Breast epithelium (tissue), 4 donors: ENCODE measurements at regions not wholly inside any gene's neighbourhood (a gene's known extent, or its start where the extent isn't known, plus 50 kb on each side); places are given as distances from the start of the nearest gene placed in this dataset.

Experiments
- DNase-seq, 2 donors: peaks; one replicate each; pipeline ENCODE4 v3.0.0-alpha.2; 2019; ENCODE audit warnings: low spot score in 2 of 2
- H3K27ac ChIP-seq, 2 donors: fragments of 200-600 bp; sonication (generic) in 1 of 2; one replicate each; pipeline ENCODE4 v1.5.1; 2016 to 2019; ENCODE audit warnings: mild to moderate bottlenecking in 1 of 2
- H3K27me3 ChIP-seq, 2 donors: fragments of 200-600 bp; sonication (generic) in 1 of 2; one replicate each; pipeline versions ENCODE4 v1.5.1 to v1.6.0; 2017 to 2019; ENCODE audit warnings: control low read depth in 1 of 2, mild to moderate bottlenecking in 1 of 2
- H3K36me3 ChIP-seq: fragments of 200-600 bp; one replicate; pipeline ENCODE4 v1.5.1; 2019
- H3K4me1 ChIP-seq, 2 donors: fragments of 200-600 bp; sonication (generic); one replicate each; pipeline ENCODE4 v1.5.1; 2016 to 2019; ENCODE audit warnings: control low read depth in 1 of 2
- H3K4me3 ChIP-seq, 3 donors: fragments of 200-600 bp; sonication (generic); 1 replicate in 2 of 3; 2 replicates in 1 of 3; pipeline ENCODE4 v1.5.1; 2016 to 2019; ENCODE audit warnings: mild to moderate bottlenecking in 3 of 3, moderate library complexity in 2 of 3
- H3K9me3 ChIP-seq, 2 donors: fragments of 200-600 bp; sonication (generic) in 1 of 2; one replicate each; pipeline ENCODE4 v1.5.1; 2016 to 2019; ENCODE audit warnings: control low read depth in 1 of 2
- CTCF ChIP-seq, 3 donors: fragments of 450-650 bp; IDR thresholded peaks; one replicate each; pipeline ENCODE4 v1.5.1; 2016 to 2017; ENCODE audit warnings: antibody characterized with exemption in 3 of 3, mild to moderate bottlenecking in 3 of 3, moderate library complexity in 3 of 3
- POLR2A ChIP-seq: fragments of 450-650 bp; IDR thresholded peaks from one replicate; pipeline ENCODE4 v1.6.1; 2016; ENCODE audit warnings: antibody characterized with exemption, mild to moderate bottlenecking, moderate library complexity
- POLR2AphosphoS5 ChIP-seq, 3 donors: sonication (generic); formaldehyde crosslinking; IDR thresholded peaks; one replicate each; pipeline ENCODE4 v1.6.1; 2017; ENCODE audit warnings: antibody characterized with exemption in 3 of 3
- intact Hi-C: fragments of 100-400 bp; cut with DNase I; formaldehyde crosslinking; loops from one replicate; pipeline ENCODE4 v1.15.1; 2023; ENCODE audit warnings: low total_unique reads

GRCh38 chr1:8201331-8201861, 116.5 kb upstream of the SLC45A1 start:
- Histone ChIP-seq H3K4me3 (no peak overlapping the region), H3K36me3 (no peaks in the 10 kb centered on the region), H3K9me3 (no peaks in the 10 kb centered on the region), H3K27me3 (no peaks in the 10 kb centered on the region), H3K27ac (peak overlapping the region; percentile 90), H3K4me1 (peaks cover 13 to 18% of the 10 kb centered on the region in 2 donors)
- intact Hi-C loops, result no loop called here
- no peak for DNase-seq
- TF ChIP-seq POLR2AphosphoS5 (IDR thresholded peaks at IDR 0.05) (no peak), POLR2A (no peak), CTCF (IDR thresholded peaks at IDR 0.05) (no peak)

- H3K4me3 ChIP-seq, result no peak overlapping the region
- no peaks in the 10 kb centered on the region for H3K36me3 ChIP-seq
- TF ChIP-seq CTCF (IDR thresholded peaks at IDR 0.05) (no peak), POLR2A (no peak), POLR2AphosphoS5 (IDR thresholded peaks at IDR 0.05) (no peak)
- intact Hi-C loops, result no loop called here
- peaks cover 13 to 18% of the 10 kb centered on the region in 2 donors for H3K4me1 ChIP-seq
- H3K27ac ChIP-seq, result peak overlapping the region in 1 of 2 donors; percentile 90
- H3K27me3 ChIP-seq, result no peaks in the 10 kb centered on the region
- no peaks in the 10 kb centered on the region for H3K9me3 ChIP-seq
- no peak for DNase-seq
Measured at GRCh38 chr1:8200317-8201115, 117.4 kb upstream of the SLC45A1 start.

GRCh38 chr1:8198522-8198921, 119.4 kb upstream of the SLC45A1 start:
- intact Hi-C loops, result no loop called here
- Histone ChIP-seq H3K4me1 (peaks cover 8 to 18% of the 10 kb centered on the region in 2 donors), H3K36me3 (no peaks in the 10 kb centered on the region), H3K9me3 (no peaks in the 10 kb centered on the region), H3K4me3 (no peak overlapping the region), H3K27ac (peak overlapping the region; percentile 36 to 45), H3K27me3 (no peaks in the 10 kb centered on the region)
- DNase-seq, result no peak
- TF ChIP-seq CTCF (IDR thresholded peaks at IDR 0.05) (no peak), POLR2AphosphoS5 (IDR thresholded peaks at IDR 0.05) (no peak), POLR2A (no peak)

GRCh38 chr1:8197493-8198282, 120.2 kb upstream of the SLC45A1 start:
- H3K9me3 ChIP-seq, result no peaks in the 10 kb centered on the region
- peak; percentile 70 to 84 for DNase-seq
- intact Hi-C loops, result no loop called here
- no peaks in the 10 kb centered on the region for H3K27me3 ChIP-seq
- peaks cover 5 to 16% of the 10 kb centered on the region in 2 donors for H3K4me1 ChIP-seq
- H3K27ac ChIP-seq, result peak overlapping the region; percentile 36 to 45
- no peaks in the 10 kb centered on the region for H3K36me3 ChIP-seq
- no peak overlapping the region for H3K4me3 ChIP-seq
- TF ChIP-seq POLR2A (no peak), POLR2AphosphoS5 (IDR thresholded peaks at IDR 0.05) (peak; percentile 43 to 63 (median 44)), CTCF (IDR thresholded peaks at IDR 0.05) (no peak)
